HTR-8/SVneo (cell line): ENCODE measurements at regions not wholly inside any gene's neighbourhood (a gene's known extent, or its start where the extent isn't known, plus 50 kb on each side); places are given as distances from the start of the nearest gene placed in this dataset.
A peak's percentile ranks its signal among the peaks of the same experiment; 100 is the strongest.

Experiments
- DNase-seq: peaks from one replicate; pipeline ENCODE4 v3.0.0; 2011; ENCODE audit warnings: low spot score, mixed read lengths; ENCODE audit not compliant: insufficient read length
- FAIRE-seq: peaks from 2 replicates; lab custom pipeline; 2011; peaks lifted over from hg19 to GRCh38; lab: Jason Lieb, UNC

DNA sequence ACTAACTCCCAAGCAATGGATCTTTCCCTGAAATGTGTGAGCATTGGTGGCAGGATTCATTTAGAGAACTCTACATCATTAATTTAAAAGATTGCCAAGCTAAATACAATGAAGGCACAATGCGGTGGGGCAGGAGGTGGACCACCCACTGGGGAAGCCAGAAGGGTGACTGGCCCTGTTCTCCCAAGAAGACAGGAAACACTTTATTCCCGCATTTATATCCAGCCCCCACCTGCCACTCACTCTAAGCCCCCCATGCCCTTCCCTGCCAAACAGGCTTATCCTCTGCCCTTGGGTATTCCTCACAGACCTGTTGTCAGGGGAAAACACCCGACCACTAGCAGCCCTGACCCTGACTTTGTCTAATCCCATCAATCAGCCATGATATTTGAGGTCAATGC is 189.1 kb upstream of the UBL3 start:
- FAIRE-seq = no peak
- no peak for DNase-seq

DNA sequence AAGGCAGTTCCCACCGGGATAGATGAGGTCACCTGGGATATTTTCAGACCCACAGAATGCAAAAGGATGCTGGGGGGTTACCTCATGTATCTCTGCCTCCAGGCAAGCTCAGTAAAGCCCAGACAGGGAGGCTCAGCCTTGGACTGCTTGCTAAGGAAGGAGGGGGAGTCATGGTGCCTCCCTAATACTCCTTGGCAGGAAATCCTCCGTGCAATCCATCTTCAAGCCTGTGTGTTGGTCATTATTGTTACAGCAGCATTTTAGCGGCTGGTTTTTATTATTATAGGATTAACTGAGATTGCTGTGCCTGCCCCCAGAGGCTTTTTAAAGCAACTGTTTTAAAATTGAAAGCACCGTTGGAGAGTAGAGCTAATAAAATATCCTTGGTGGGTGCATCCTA is 188.5 kb upstream of the UBL3 start:
- no peak for DNase-seq
- FAIRE-seq = no peak

DNA sequence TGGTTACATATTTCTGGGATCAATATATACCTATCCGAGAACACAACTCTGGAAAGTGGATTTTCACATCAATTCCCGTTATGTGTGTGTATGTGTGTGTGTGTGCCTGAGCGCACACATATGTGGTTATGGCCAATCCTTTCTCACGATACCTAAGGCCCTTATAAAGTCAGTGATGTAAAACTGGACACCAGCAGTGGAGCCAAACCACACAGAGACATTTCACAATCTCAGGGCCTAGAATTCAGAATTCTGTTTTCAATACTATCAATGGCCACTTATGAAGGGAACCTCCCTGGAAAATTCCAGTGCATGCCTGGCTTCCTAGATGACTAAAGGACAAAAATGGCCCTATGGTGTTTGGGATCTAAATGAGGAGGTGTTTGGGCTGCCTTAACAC is 187.3 kb upstream of the UBL3 start:
- no peak for FAIRE-seq
- no peak for DNase-seq

DNA sequence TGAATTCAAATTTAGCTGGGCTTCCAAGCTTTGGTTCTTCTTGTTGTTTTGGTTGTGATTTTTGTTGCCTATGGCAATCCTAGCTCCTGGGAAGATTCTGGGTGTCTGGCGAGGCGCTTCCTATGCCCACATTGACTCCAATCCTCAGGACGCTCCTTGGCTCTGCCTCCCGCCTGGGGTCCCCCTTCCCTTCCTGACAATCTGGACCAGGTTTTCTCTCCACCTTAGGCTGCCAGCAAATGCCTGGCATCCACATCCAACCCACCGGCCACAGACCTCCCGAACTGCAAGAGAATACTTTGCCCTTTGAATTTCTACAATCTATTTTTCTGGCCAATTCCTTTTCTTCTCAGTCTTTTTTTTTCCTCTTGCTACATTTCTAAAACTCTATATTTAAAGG is 186.9 kb upstream of the UBL3 start:
- FAIRE-seq = no peak
- DNase-seq = no peak

DNA sequence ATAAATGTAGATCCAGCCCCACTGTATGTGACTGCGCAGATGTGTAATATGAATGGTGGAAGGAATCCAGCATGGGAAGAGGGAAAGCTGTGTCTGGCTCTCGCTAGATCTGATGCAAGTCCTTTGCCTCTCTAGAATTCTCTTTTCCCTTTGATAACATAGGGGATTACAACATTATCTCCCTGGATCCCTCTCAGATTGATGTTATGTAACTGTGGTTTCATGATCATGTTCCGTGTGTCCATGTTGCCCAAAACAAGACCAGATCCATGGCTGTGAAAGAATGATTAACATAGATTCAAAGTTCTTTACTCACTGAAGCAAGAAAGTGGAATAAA is 184.0 kb upstream of the UBL3 start:
- FAIRE-seq = no peak
- no peak for DNase-seq

DNA sequence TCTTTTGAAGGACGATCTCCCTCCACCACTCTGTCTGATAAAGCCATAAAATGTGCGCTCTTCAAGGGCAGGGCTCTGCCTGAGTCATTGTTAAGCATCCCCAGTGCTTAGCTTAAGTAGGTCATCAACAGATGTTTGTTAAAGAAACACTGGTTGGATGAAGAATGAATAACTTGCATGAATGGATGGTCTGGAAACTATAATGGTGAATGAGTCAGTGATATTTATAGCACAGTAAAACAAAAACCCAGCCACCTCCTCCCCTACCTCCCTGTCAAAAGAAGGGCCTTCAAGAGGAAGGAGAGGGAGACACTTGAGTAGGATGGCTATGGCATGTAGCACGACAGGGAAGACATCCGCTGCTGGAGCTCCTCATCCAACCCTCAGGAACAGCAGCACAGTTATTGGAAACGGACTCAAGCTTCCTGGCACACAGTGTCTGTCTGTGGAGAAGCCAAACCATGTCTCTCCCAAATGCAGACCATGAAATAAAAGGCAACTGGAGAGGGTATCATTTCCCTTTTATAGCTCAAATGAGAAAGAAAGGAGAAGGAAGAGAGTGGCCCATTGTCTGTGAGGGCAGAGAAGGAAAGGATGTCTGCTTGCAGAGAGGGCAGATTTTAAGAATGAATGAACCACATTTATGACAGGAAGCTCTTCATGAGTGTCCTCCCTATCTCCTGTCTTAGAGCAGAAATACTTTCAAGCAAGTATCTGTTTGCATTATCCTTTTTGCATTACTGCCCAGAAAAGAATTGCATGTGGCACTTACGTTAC is 183.5 kb upstream of the UBL3 start:
- no peak for FAIRE-seq
- DNase-seq = peak; percentile 19

DNA sequence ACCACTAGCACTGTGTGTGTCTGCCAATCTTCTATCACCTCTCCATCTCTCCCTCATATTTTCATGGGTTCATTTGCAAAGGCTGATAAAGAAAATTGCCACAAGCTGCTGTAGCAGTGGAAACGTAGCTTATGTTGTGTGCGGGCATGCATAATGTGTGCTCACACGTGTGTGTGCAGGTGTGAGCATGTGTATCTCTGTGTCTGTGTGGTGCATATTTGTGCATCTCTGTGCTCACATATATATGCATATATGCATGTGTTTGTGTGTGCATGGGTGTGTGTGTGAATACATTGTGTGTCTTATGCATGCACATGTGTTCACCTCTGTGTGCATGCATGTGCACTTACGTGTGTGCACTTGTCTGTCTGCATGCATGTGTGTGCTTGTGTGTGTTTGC is 181.8 kb upstream of the UBL3 start:
- DNase-seq (no peak), FAIRE-seq (peak; percentile 80)

DNA sequence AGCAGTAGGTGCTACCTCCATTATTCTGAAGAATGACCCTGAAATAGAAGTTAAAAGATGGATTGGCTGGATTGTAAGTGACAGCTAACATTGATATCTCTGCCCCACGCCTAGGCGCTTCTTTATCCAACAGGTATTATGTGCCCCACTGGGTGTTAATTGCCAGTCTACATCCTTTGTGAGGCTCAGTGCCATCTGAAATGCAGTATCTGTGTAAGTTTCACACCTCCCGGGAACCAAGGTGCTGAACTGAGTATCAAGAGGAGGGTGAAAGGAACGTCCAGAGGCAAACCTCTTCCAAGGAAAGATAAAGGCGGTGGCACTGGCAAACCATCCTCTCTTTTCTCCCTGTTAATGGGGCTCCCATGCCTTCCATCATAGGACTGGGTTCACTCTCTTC is 181.1 kb upstream of the UBL3 start:
- DNase-seq (no peak), FAIRE-seq (no peak)

DNA sequence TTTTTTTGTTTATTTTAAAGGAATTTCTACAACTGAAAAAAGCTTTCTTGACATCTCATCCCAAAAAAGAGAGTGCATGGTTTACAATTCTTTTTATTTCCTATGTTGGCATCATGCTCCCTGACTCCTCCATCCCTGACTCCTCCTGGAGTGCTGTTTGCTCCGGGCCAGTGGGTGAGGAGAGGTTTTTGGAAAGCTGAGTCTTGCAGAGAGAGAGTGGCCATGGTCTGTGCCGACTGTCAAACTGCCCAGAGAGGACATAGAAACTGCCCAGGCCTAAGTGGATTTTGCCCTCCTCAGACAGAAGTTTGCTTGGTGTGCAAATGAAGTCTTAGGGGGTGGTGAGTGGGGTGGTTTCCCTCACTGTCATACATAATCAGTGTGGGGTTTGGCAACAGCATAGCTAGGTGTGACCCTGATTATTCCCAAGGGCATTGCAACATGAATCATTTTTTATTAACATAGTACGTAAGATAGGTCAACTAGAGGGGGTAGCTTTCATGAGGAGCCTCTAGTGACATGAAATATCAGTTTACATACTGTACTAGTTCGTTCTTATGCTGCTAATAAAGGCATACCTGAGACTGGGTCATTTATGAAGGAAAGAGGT is 179.8 kb upstream of the UBL3 start:
- FAIRE-seq (no peak), DNase-seq (no peak)

DNA sequence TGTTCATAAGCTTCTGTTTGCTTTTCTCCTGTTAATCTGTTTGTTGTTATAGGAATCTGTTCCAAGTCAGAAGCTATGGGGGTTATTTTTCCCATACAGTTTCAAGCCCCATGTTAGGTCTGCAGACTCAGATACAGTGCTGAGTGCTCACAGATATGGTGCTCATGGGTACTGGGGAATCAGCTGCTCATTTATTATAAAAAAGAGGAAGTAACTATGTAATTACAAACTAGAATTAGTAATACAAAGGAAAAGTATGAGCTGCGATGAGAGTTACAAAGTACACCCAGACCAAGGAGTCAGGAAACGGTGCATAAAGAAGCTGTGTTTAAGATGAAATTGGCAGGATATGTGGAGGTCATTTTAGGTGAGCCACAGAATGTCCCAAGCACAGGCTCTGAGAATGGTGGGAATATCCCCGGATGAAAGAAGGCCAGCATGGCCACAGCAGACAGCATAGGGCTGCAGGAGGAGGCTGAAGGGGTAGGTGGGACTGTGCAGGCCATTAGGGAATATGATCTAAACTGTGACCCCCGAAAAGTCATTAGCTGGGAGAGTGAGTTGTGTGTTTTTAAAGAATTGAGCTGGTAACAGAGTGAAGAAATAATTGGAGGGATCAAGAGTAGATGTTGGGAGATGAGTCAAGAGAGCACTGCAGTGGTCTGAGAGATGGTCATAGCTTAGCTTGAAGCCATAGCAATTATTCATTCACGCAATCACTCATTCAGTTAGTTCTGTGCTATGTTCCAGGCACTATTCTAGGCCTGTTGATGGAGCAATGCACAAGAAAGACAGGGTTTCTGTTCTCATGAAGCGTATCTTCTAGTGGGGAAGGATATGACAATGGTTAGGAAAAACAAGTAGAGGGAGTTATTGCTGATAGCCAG is 177.4 kb upstream of the UBL3 start:
- FAIRE-seq (no peak), DNase-seq (no peak)

DNA sequence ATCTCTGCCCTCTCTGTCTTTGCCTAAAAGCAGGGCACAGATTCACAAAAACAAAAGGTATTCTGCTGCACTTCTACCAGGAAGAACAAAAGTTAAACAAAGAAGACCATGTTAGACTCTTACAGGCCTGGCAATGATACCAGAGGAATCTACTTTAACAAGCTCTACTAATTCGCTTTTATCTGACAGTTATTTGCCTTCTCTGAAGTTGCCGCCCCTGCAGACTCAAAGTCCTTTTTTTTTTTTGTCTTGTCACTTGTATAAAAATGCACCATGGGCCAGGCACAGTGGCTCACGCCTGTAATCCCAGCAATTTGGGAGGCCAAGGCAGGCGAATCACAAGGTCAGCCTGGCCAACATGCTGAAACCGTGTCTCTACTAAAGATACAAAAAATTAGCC is 176.5 kb upstream of the UBL3 start:
- no peak for FAIRE-seq
- DNase-seq = no peak

DNA sequence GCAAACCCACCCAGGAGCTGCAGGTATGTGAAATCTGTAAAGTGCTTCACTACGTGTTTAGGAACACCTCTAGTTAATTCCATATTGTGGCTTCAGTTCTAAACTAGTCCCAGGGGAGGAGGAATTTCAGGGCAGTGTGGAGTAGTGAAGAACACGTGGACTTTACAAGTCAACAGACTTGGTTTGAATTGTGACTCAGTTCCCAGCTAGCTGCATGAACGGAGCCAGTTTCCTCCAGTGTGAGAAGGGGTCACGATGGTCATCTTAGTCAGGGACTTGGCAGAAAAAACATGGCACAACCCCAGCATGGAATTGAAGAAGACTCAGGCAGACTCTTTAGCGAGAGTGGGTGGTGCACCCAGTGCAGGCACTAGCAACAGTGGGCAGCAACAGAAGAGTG is 175.7 kb upstream of the UBL3 start:
- FAIRE-seq = no peak
- DNase-seq = no peak

DNA sequence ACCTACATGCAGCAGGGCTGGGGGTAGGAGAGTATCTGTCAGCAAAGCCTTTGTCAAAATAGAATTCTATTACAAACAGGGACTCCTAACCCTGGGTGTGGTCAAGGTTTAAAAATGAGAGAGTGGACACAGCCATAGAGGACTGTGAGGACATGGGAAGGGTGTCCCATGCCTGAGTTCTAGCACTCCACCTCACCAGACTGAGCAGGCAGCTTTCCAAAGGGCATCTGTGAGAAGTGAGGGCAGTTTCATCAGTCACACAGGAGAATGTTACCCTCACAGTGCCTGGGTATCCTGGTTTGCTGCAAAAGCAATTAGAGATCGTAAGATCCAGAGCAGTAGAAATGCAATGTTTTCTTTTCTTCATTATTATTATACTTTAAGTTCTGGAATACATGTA is 174.9 kb upstream of the UBL3 start:
- FAIRE-seq (no peak), DNase-seq (no peak)

DNA sequence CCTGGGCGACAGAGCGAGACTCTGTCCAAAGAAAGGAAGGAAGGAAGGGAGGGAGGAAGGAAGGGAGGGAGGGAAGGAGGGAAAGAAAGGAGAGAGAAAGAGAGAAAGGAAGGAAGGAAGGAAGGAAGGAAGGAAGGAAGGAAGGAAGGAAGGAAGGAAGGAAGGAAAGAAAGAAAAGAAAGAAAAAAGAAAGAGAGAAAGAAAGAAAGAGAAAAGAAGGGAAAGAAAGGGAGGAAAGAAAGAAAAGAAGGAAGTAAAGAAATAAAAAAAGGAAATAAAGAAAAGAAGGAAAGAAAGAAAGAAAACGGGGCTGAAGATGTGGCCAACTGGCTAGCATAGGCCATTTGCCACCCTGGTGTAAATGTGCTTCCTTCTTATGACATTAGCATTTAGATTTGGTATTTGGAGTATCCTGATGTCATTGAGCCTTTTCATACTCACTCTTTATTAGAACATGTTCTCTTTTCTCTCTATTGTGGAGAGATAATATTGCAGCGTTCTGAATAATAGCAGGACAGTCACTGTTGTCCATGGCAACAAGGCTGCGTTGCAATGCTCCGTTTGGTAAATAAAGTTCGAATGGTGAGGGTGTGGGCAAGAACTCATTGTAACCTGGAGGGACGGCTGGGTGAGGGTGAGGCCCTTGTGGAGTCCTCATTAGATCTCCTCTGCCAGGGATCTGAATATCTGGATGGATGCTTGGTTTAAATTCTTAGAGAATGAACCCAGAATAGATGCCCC is 173.9 kb upstream of the UBL3 start:
- DNase-seq (no peak), FAIRE-seq (no peak)

DNA sequence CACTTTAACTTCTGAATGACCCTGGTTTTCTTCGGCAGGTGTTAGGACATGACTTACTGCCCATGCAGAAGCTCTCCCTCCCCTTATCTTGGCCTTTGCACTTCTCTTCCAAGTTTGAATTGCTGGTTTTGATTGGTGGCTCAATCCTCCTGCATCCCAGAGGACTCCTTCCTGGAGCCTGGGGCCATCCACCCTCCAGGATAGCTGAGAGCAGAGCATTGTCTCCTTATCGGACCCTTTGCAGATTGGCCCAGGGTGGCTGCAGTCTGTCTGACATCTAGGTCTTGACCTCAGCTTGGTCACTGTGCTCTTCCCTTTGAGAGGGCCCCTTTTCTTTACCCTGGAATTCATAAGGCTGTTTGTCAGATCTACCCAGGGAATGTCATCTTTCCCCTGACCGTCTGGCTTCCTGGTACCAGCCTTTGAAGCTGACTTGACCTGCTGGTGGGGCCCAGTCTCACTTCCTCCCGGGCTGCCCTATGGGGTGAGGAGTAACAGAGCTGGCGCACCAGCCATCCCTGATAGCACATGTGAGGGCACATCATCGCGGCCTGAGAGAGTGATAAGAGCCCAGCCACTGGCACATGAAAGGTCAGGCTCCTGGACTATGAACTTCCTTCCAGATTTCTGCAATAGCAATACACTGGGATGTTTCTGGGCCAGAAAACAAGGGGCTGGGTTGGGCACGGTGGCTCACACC is 172.9 kb upstream of the UBL3 start:
- DNase-seq = no peak
- no peak for FAIRE-seq

DNA sequence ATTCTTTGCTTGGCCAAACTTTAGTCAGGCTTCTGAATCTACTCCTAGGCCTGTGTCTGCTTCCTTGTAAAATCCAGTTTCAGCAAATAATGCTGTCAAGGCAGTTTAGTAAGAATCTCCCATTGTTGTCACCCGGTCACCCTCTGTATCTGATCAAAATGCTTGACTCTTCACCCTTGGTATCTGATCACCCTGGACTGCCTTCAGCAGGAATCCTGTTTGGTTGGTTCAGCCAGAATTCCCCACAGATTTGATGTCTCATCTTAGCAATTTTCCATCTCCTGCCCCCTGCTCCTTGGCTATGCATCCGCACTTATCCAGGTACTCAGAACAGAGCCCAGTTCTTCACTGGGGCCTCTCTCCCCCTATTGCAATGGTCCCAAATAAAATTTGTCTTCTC is 172.4 kb upstream of the UBL3 start:
- DNase-seq = no peak
- FAIRE-seq = no peak

DNA sequence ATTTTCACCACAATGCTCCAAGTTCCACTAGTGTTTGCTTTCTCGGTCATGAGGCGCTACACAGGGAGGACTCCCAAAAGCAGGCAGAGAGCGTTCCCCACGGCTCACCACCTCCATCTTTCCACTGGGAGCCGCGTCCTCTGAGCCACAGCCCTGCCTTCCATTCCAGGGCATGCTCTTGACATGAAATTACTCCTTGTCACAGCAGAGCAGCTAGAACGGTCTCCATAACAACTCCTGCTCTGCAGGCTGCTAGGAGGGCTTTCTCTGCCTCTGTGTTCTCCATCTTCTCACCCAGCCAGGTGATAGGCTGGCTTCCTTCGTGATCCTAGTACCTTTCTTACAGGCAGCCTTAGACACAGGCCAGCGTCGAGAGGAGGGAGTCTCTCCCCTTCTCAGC is 171.8 kb upstream of the UBL3 start:
- no peak for DNase-seq
- no peak for FAIRE-seq

DNA sequence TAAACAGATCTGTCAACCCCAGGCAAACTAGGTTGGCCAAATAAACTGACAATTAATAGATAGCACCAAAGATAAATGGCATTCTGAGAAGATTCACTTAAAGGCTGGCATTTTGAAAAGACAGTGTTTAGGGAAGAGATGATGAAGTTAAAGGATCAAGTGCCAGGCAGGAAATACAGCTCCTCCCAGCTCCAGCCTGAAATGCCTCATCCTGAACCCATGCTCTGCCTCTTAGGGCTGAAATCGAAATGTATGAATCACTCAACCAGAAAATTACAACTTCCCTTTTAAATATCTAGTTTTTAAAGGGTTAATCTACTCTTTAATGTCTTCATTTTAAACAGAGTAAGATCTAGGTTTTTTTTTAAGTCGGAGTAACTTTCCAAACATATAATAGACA is 171.2 kb upstream of the UBL3 start:
- no peak for DNase-seq
- FAIRE-seq = no peak

DNA sequence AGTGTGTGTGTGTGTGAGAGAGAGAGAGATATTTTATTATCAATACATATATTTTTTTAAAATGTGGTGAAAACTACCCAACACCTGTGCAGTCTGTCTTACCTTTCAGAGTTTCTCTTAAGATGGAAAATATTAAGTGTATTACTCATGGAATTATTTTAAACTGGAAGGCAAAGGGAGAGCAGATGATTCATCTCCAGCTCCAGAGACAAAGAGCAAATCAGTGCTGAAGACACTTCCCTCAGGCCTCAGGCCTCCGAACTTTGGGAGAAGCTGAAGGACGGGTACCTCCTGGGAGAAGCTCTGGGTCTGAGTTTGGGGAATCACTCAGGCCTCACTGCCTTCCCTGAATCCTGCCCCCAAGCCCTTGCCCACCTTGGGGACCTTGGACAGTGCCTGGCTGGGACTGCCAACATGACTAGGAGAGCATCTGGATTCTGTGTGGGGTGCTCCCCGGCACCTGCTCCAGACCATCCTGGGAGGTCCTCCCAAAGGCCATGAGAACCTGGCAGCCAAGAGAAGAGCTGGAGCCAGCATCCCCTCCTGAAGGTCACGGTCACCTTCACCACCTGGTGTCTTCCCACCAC is 170.4 kb upstream of the UBL3 start:
- FAIRE-seq (no peak), DNase-seq (no peak)
